HepG2 (cell line): ENCODE measurements at regions not wholly inside any gene's neighbourhood (a gene's known extent, or its start where the extent isn't known, plus 50 kb on each side); places are given as distances from the start of the nearest gene placed in this dataset.
"Not testable (repeated sequence)": the region's sequence is repeated elsewhere in the genome, so short reads cannot be mapped to it uniquely, and the experiment has no call there.

Experiments
- ATAC-seq: fragments of 200-7000 bp; cut with Tn5 transposase; 3 replicates; pipeline ENCODE4 v1.9.1; 2020; ENCODE audit warnings: mild to moderate bottlenecking, moderate library complexity
- BruUV-seq: library from RNA; stranded (reverse); fragments of 400-500 nt; replicated peaks from 2 replicates; lab custom pipeline; 2021; lab: Mats Ljungman, UMichigan
- CTCF ChIA-PET: fragments of 300-600 bp; formaldehyde crosslinking; extraction: SDS; loops from one replicate; lab custom pipeline; 2021; ENCODE audit warnings: low total read pairs, inconsistent platforms, low intra/inter-chr PET ratio; lab: Yijun Ruan, JAX
- POLR2A ChIA-PET: fragments of 350-600 bp; sonication (Branson Sonifier 250); formaldehyde crosslinking; loops from one replicate; lab custom pipeline; 2020; ENCODE audit warnings: antibody characterized with exemption, inconsistent platforms; lab: Yijun Ruan, JAX
- DNase-seq: peaks from one replicate; pipeline ENCODE4 v3.0.0-alpha.2; 2015; ENCODE audit warnings: low spot score
- FAIRE-seq: peaks from 3 replicates; lab custom pipeline; 2011; peaks lifted over from hg19 to GRCh38; lab: Jason Lieb, UNC
- H2AFZ ChIP-seq: one replicate; pipeline ENCODE4 v1.6.1; 2011; ENCODE audit warnings: low read length, inconsistent platforms
- H3K27ac ChIP-seq: fragments of 300-600 bp; 3 replicates; pipeline ENCODE4 v1.8.0; 2011; ENCODE audit warnings: mixed run types, mild to moderate bottlenecking, mixed read lengths, low read length, inconsistent platforms; ENCODE audit not compliant: insufficient read depth; ENCODE audit errors: extremely low read length
- H3K27me3 ChIP-seq, 2 experiments: fragments of 200-600 bp in 1 of 2; 2 replicates in 1 of 2; 3 replicates in 1 of 2; pipeline versions ENCODE4 v1.6.0 to v1.8.0; 2011; ENCODE audit warnings: low read length in 2 of 2, mild to moderate bottlenecking in 2 of 2, moderate library complexity in 2 of 2, inconsistent platforms in 1 of 2; ENCODE audit not compliant: insufficient read depth in 2 of 2, control insufficient read depth in 1 of 2
- H3K36me3 ChIP-seq, 2 experiments: fragments of 200-600 bp in 1 of 2; replicated peaks in 1 of 2; 2 replicates in 1 of 2; 3 replicates in 1 of 2; pipeline versions ENCODE4 v1.5.1 to v1.8.0; 2011; ENCODE audit warnings: low read length in 2 of 2, inconsistent platforms in 1 of 2; ENCODE audit not compliant: insufficient read depth in 2 of 2, control insufficient read depth in 1 of 2
- H3K4me1 ChIP-seq: 2 replicates; pipeline ENCODE4 v1.5.1; 2012; ENCODE audit warnings: low read length, inconsistent platforms; ENCODE audit not compliant: insufficient read depth
- H3K4me2 ChIP-seq: 2 replicates; pipeline ENCODE4 v1.6.0; 2011; ENCODE audit warnings: low read depth, low read length, inconsistent platforms
- H3K4me3 ChIP-seq, 3 experiments: fragments of 200-600 bp in 1 of 3; sonication (generic), shearing (Covaris generic) in 1 of 3; replicated peaks in 1 of 3; 2 replicates each; pipeline ENCODE4 v1.5.1; 2011 to 2016; ENCODE audit warnings: low read length in 3 of 3, inconsistent platforms in 2 of 3, low read depth in 2 of 3, mild to moderate bottlenecking in 2 of 3, control low read depth in 1 of 3, mixed read lengths in 1 of 3; ENCODE audit not compliant: insufficient read depth in 1 of 3
- H3K79me2 ChIP-seq: one replicate; pipeline ENCODE4 v1.6.1; 2011; ENCODE audit warnings: low read length, inconsistent platforms; ENCODE audit not compliant: insufficient read depth
- H3K9ac ChIP-seq: 2 replicates; pipeline ENCODE4 v1.6.0; 2011; ENCODE audit warnings: mild to moderate bottlenecking, low read depth, low read length, inconsistent platforms; ENCODE audit not compliant: insufficient read depth
- H3K9me3 ChIP-seq: 2 replicates; pipeline ENCODE4 v1.5.1; 2012; ENCODE audit warnings: mild to moderate bottlenecking, low read length
- H4K20me1 ChIP-seq: 2 replicates; pipeline ENCODE4 v1.6.0; 2011; ENCODE audit warnings: inconsistent platforms, mild to moderate bottlenecking, low read length, moderate library complexity; ENCODE audit not compliant: insufficient read depth
- DDIT3 ChIP-seq: sonication (generic); formaldehyde crosslinking; IDR thresholded peaks from 2 replicates; pipeline ENCODE4 v1.4.0; 2020; ENCODE audit warnings: mild to moderate bottlenecking, missing genetic modification reagents
- HOXA5 ChIP-seq: sonication (generic); formaldehyde crosslinking; IDR thresholded peaks from 2 replicates; pipeline ENCODE4 v1.4.0; 2020; ENCODE audit warnings: missing genetic modification reagents
- JUND ChIP-seq: sonication (generic); formaldehyde crosslinking; IDR thresholded peaks from 2 replicates; pipeline ENCODE4 v1.8.0; 2022; ENCODE audit warnings: mild to moderate bottlenecking, missing genetic modification reagents
- NFE2L1 ChIP-seq: sonication (generic); formaldehyde crosslinking; IDR thresholded peaks from 2 replicates; pipeline ENCODE4 v1.4.0; 2020; ENCODE audit warnings: missing genetic modification reagents, mild to moderate bottlenecking, borderline replicate concordance
- TAF1 ChIP-seq: sonication (generic); formaldehyde crosslinking; IDR thresholded peaks from 2 replicates; pipeline ENCODE4 v1.4.0; 2020; ENCODE audit warnings: missing genetic modification reagents
- ZBTB38 ChIP-seq: sonication (generic); formaldehyde crosslinking; IDR thresholded peaks from 2 replicates; pipeline ENCODE4 v1.5.1; 2020; ENCODE audit warnings: mild to moderate bottlenecking, missing genetic modification reagents
- ZFAT ChIP-seq: sonication (generic); formaldehyde crosslinking; conservative IDR thresholded peaks from 2 replicates; pipeline ENCODE4 v1.8.1; 2023; ENCODE audit warnings: missing genetic modification reagents, inconsistent platforms
- WGBS: methylation state at CpG from one replicate; pipeline ENCODE4 v1.1.6; 2017; ENCODE audit warnings: low lambda C conversion rate; 5-methylcytosine and 5-hydroxymethylcytosine counted together
- in situ Hi-C: cut with HindIII; loops from 2 replicates; pipeline ENCODE4 v1.10.0; 2017; ENCODE audit warnings: low pct_unique_long_range_greater_than_20kb; ENCODE audit not compliant: extremely low pct_ligation_motif_present
- intact Hi-C: fragments of 100-400 bp; cut with micrococcal nuclease; formaldehyde crosslinking; loops from one replicate; pipeline ENCODE4 v1.10.0; 2022; ENCODE audit not compliant: unreplicated experiment
- TF ChIP-seq, protein P1 (sequence below): sonication (generic); formaldehyde crosslinking; IDR thresholded peaks from 2 replicates; pipeline ENCODE4 v1.4.0; 2020; ENCODE audit warnings: missing genetic modification reagents

DNA sequence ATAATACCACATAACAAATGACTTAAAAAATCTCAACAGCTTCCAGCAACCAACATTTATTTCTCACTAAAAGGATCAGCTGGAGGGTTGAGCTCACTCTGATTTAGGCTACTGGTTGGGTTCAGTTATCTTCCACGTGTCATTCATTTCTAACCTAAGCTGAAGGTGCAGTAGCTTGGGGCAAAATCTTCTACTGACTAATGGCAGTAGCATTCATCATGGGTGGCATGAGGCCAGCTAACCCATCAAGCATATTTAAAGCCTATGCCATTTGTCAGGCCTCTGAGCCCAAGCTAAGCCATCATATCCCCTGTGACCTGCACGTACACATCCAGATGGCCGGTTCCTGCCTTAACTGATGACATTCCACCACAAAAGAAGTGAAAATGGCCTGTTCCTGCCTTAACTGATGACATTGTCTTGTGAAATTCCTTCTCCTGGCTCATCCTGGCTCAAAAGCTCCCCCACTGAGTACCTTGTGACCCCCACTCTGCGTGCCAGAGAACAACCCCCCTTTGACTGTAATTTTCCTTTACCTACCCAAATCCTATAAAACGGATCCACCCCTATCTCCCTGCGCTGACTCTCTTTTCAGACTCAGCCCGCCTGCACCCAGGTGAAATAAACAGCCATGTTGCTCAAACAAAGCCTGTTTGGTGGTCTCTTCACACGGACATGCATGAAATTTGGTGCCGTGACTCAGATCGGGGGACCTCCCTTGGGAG, 324.7 kb upstream of the LMCD1 start:
- H3K79me2 ChIP-seq, H3K27ac ChIP-seq, intact Hi-C loops, in situ Hi-C loops, H3K4me2 ChIP-seq, H2AFZ ChIP-seq, H3K9me3 ChIP-seq, H3K36me3 ChIP-seq, FAIRE-seq, H4K20me1 ChIP-seq, CTCF ChIA-PET, BruUV-seq, DNase-seq, H3K4me3 ChIP-seq, POLR2A ChIA-PET, H3K27me3 ChIP-seq, ATAC-seq, H3K9ac ChIP-seq, H3K4me1 ChIP-seq: not testable (repeated sequence)
- 9% methylated on average over 8 of the region's 10 CpGs for WGBS

DNA sequence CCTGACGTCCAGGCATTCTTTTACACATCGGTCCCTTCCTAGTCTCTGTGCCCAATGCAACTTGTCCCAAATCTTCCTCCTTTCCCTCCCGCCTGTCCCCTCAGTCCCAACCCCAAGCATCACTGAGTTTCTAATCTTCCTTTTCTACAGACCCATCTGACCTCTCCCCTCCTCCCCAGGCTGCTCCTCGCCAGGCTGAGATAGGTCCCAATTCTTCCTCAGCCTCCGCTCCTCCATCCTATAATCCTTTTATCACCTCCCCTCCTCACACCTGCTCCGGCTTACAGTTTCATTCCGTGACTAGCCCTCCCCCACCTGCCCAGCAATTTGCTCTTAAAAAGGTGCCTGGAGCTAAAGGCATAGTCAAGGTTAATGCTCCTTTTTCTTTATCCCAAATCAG, 323.1 kb upstream of the LMCD1 start:
- H2AFZ ChIP-seq, H3K36me3 ChIP-seq, in situ Hi-C loops, H3K4me3 ChIP-seq, H3K79me2 ChIP-seq, H3K4me2 ChIP-seq, CTCF ChIA-PET, intact Hi-C loops, H3K27me3 ChIP-seq, H3K27ac ChIP-seq, H4K20me1 ChIP-seq, BruUV-seq, H3K9me3 ChIP-seq, H3K9ac ChIP-seq, POLR2A ChIA-PET, FAIRE-seq, H3K4me1 ChIP-seq, DNase-seq, ATAC-seq: not testable (repeated sequence)
- 8% methylated on average over 7 of the region's 7 CpGs for WGBS

DNA sequence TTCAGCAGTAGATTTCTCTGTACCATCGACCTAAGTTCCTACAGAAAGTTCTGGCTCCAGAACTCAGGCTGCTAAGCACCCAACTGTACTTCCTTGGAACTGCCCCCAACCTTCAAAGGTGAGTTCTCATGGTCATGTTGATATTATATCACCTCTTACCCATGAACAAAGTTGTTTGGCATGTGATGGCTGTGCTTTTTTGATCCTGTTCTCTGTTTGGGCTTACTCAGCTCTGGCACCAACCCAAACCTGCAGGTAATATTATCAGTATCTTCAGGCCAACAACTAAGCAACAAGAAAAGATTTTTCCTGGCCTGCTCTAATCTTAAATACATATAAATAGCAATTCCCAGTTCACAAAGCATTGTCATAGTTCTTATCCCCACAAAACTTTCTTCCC, 318.7 kb upstream of the LMCD1 start:
- Histone ChIP-seq H3K9ac (no peak overlapping the region), H3K27me3 (no peaks in the 10 kb centered on the region), H3K4me2 (no peak overlapping the region), H3K4me3 (no peak overlapping the region), H3K4me1 (no peaks in the 10 kb centered on the region), H3K36me3 (no peaks in the 10 kb centered on the region), H2AFZ (no peak overlapping the region), H3K27ac (no peak overlapping the region), H3K9me3 (no peaks in the 10 kb centered on the region), H4K20me1 (no peaks in the 10 kb centered on the region), H3K79me2 (no peaks in the 10 kb centered on the region)
- CTCF ChIA-PET: no interaction called here
- in situ Hi-C loops: no loop called here
- POLR2A ChIA-PET: no interaction called here
- intact Hi-C loops: no loop called here
- ATAC-seq (no peak), DNase-seq (no peak), FAIRE-seq (no peak)
- TF ChIP-seq ZFAT: no peak
- TF ChIP-seq TAF1 (CRISPR knock-in tag): no peak
- no peak for TF ChIP-seq ZBTB38 (CRISPR knock-in tag)
- no peak for TF ChIP-seq HOXA5 (CRISPR knock-in tag)
- TF ChIP-seq NFE2L1 (CRISPR knock-in tag): no peak
- TF ChIP-seq JUND (CRISPR knock-in tag): no peak
- TF ChIP-seq, protein P1, sequence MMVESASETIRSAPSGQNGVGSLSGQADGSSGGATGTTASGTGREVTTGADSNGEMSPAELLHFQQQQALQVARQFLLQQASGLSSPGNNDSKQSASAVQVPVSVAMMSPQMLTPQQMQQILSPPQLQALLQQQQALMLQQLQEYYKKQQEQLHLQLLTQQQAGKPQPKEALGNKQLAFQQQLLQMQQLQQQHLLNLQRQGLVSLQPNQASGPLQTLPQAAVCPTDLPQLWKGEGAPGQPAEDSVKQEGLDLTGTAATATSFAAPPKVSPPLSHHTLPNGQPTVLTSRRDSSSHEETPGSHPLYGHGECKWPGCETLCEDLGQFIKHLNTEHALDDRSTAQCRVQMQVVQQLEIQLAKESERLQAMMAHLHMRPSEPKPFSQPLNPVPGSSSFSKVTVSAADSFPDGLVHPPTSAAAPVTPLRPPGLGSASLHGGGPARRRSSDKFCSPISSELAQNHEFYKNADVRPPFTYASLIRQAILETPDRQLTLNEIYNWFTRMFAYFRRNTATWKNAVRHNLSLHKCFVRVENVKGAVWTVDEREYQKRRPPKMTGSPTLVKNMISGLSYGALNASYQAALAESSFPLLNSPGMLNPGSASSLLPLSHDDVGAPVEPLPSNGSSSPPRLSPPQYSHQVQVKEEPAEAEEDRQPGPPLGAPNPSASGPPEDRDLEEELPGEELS: no peak
- TF ChIP-seq DDIT3 (CRISPR knock-in tag): no peak
- no TSS peak for BruUV-seq
- 0% methylated on average over 1 of the region's 1 CpG for WGBS
